ELR (cell line): ENCODE measurements at regions not wholly inside any gene's neighbourhood (a gene's known extent, or its start where the extent isn't known, plus 50 kb on each side); places are given as distances from the start of the nearest gene placed in this dataset.
"Not testable (repeated sequence)": the region's sequence is repeated elsewhere in the genome, so short reads cannot be mapped to it uniquely, and the experiment has no call there.

ENCODE experiments used
- DNase-seq: peaks from one replicate; pipeline ENCODE4 v3.0.0-alpha.2; 2015; ENCODE audit warnings: low read depth

DNA sequence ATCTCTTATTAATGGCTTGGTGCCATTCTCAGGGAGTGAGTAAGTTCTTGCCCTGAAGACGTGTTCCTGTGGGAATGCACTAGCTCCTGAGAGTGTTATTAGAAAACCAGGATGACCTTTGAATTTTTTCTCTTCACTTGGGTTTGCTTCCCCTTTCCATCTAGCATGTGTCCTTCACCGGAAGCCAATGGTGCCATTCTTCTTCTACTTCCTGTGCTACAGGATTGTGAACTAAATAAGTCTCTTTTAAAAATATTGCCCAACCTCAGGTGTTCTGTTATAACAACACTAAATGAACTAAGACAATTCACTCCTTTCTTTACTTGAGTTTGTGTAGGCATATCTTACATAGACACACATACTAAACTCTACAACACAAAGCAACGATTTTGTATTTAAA lies 447.0 kb downstream of the SOX11 start:
- DNase-seq: no peak

DNA sequence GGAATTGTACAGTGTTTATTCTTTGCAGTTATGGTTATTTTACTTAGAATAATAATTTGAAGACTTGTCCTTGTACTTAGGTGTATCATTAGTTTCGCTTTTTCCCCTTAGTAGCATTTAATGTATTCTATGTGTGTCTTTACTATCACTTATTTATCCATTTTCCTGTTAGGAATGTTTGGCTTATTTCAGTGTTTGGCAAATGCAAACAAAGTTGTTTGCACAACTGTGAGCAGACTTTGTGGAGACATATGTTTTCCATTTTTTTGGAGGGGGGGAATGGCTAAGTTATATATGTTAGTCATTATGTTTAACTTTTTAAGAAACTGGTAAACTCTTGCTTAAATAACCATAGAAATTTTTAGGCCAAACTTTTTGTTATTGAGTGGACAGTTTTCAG lies 447.7 kb downstream of the SOX11 start:
- no peak for DNase-seq

DNA sequence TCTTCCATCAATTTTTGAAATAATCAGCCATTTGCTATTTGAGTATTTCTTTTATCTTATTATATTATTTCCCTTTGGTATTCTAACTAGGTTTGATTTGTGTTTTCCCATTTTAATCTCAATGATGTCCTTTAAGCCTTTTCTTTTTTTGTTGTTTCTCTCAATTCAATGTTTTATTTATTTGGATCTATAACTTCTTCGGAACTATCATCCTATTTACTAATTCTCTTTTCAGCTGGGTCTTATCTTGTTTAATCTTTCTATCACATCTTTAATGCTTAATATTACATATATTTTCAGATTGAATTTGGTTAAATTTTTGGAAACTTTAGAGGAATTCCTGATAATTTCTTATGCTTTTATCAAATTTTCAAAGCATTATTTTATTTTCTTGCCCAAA lies 448.3 kb downstream of the SOX11 start:
- DNase-seq: no peak

DNA sequence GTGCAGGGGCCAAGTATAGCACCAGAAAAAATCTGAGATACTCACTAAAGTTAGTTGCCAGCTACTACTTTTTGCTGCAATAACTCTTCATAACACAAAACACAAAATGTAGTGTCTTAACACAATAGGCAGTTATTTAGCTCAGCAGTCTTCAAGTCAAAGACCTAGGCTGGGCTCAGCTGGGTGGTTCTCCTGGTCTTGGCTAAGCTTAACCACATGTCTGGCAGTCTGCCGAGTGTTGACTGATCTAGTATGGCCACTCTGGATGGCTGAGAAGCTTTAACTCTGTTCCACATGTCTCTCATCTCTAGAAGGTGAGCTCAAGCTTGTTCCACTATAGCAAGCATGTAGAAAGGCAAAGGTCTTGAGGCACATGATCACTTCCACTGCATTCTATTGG lies 451.6 kb downstream of the SOX11 start:
- no peak for DNase-seq

DNA sequence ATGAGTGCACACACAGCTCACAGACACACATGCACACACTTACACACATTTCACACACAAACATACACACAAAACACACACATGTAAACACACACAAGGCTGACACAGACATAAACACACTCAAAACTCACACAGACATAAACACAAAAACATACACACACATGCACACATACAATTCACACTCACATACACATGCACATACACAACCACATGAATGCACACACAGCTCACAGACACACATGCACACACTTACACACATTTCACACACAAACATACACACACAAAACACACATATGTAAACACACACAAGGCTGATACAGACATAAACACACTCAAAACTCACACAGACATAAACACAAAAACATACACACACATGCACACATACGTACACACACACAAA lies 455.0 kb downstream of the SOX11 start:
- not testable (repeated sequence) for DNase-seq

DNA sequence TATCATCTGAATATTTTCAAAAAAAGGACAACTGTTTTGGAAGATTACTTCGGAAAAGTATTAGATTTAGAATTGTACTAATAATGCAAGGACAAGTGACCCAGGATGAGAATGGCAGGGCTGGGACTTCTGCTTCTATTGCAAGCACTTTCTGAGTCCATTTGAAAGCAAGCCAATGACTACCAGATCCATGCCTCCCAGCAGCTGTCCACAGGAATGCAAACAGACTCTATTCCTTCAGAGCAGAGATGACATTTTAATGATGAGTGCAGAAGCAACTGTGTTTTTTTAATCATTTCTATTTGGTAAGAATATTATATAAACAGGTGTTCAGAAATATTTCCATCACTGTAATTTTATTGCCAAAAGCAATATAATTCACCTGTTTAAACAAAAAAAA lies 456.7 kb downstream of the SOX11 start:
- DNase-seq: no peak

DNA sequence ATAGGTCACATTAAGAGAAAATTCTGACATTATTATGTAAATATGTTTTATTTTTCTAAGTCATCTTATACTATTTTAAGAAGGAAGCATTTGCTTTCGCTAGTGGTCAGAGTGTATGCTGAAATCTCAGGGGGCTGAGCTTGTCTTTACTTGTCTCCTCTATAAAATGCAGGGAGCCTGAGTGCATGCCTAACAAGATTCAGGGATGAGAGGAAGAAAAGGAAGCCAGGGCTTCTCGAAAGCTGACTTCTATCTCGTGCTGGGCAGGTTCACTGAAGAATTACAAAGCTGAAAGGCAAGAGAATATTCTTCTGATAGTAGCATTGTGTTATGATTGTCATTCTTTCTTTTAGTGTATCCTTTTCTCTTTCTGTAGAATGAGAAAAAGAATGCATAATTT lies 467.4 kb downstream of the SOX11 start:
- no peak for DNase-seq

DNA sequence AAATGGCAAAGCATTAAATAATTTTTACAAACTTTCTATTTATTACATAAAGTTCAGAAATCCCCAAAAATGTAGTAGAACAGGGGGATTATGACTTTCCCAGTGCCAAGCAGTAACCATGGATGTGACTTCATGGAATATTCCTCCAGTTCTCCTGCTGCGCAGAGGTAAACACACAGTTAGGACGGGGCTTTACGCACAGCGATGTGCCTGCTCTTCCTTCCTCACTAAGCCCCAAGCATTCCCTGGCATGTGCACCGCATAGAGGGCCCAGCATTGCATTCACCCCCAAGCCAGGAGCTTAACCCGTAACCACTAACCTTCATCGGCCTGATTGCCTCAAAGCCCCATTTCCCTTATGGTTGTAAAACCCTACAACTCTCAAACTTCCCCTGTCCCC lies 471.7 kb downstream of the SOX11 start:
- DNase-seq: no peak

DNA sequence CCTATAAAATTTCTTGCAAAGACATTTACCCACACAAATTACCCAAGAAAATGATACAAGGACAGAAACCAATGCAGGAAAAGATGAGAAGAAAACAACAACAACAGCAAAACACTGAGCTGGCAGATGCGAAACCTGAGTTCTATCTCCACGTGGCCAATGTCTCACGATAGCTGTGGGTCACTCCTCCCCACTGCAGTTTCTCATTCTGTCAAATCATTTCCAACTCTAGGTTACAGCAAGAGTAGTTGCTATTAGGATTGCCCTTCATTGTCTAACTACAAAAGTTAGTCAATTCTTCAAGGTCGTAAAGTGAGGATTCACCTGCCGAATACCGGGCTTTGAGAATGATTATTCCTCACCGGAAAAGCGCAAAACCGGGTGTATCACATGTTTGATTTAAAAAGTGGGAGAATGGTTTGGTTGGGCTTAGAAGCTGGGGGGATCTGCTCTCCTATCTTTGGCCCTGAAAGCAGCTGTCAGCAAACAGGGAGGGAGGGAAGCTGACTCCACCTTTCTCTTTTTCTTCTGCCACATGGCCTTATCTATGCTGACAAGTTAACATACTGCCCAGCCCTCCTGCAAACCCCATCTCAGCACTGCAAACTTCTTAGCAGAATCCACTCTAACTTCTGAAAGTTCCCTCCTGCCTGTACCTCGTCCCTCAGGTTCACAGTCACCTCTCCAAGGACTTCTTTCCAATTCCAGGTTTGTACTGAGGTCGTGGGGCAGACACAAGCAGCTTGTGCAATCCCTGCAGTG lies 473.0 kb downstream of the SOX11 start:
- no peak for DNase-seq

DNA sequence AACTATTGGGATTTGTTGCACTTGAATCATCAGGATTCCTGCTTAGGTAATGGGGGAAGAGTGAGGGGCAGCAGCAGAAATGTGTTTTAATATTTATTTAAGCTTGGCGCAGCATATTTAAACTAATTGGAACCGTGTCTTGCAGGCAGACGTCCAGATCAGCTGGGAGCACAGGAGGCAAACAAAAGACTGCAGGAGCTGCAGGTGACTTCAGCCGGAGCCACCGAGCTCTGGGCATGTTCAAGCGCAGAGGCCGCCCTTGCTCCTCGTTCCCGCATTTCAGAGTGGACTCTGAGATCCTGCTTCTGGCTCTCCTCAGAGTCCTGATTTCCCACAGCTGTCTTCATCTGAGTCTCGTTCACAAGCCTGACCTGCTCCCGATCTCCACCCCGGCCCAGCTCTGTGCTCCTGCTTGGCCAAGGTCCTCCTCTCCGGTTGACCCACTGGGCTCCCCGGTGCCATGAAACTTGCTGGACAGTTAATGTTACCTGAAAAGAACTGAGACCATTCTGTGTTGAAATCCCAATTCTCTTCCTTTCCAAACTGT lies 475.5 kb downstream of the SOX11 start:
- DNase-seq: no peak

DNA sequence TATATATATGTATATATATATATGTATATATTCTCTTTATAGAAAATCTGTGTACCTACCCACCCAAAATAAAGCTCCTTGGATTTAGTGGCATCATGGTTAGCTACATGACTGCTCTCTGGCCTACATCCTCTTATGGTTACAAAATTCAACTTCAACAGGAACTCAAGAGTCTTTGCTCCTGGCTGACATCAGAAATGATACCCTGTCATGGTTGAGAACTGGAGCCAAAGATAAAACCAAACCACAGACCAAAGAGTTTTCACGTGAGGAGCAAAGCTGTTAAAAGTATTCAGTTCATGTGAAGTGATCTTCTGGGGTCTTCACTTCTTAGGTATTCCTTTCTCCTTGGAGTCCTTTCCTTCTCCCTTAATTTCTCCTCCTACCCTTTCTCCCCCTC lies 476.3 kb downstream of the SOX11 start:
- DNase-seq: no peak

DNA sequence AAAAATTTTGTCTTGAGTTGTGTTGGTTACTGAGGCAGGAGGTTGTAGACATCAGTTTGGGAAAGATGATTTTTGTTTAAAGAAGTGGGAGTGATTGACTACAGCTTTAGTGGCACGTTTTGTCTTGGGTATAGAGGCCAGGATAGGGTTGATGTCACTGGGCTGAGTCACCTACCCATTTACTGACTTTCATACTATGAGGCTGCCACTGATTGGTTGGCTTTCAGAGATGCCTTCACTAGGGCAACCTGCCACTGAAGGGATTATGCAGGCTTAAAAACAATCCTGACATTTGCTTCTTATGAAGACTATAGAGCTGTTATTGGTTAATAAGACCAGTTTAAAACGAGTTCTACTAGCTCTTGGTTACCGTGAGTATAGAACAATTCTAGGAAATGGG lies 479.1 kb downstream of the SOX11 start:
- DNase-seq: no peak

DNA sequence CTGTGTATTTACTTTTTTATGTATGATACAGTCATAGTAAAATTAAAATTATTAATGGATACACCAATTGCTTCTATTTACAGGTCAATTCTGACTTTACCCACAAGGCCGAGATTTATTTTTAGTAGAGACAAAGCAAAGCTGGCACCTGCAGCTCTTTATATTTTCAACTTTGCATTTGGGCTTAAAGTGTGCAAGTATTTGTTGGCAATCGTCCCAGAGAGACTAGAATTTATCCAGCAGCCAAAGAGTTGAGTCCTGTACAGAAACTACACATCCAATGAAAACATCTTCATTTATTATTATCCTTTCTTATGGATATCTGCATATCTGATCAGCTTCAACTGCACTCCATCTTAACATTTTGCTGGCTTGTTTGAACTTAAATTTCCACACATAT lies 485.6 kb downstream of the SOX11 start:
- DNase-seq: no peak

DNA sequence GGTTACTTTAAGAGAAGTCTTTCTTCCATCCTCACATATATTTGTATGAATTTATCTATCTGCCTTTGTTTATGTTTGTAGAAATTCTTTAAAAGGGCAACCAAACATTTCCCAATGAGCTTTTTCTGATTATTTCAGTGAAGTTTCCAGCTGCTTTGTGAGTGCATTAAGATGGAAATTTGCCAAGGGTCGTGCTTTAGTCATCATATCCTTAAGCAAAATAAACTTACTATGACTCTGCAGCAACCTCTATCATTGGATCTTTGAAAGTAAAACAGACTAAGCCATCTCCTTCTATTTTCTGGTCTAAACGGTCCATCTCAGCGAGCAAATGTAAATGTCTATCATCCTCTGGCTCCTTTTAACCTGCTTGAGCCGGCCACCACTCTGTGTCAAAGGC lies 489.3 kb downstream of the SOX11 start:
- no peak for DNase-seq

DNA sequence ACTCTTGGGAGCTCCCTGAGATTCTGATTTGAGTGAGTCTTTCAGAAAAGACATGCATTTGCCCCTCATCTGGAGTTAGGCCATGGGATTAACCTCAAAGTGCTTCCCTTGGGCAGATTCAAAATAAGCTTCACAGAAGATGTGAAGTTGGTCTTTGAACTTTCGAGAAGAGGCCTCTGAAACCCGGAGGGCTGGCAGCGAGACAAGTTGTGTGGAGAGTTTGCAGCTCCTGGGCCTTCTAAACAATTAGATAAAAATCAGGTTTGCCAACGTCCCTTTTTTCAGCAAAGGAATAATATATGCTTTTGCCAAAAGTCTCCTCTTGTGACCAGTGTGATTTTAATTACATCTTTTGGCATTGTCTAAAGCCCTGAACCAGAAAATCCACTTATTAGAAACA lies 489.7 kb downstream of the SOX11 start:
- DNase-seq: no peak

DNA sequence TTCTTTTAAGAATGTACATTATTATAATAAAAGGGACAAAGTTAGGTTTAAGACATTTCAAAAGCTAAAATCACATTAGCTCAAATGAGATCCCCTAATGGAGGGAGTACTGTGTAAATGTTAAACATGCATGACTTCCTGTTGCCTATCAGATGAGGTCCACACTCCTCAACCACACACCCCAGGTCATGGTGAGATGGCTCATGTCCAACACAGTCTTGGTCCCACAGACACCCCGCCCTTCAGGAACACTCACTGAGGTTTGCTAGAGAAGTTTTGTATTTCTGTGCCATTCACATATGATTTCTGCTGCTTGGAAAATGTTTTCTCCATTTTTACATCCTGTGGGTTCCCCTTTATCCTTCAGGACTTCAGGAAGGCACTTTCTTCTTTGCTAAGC lies 491.0 kb downstream of the SOX11 start:
- no peak for DNase-seq

DNA sequence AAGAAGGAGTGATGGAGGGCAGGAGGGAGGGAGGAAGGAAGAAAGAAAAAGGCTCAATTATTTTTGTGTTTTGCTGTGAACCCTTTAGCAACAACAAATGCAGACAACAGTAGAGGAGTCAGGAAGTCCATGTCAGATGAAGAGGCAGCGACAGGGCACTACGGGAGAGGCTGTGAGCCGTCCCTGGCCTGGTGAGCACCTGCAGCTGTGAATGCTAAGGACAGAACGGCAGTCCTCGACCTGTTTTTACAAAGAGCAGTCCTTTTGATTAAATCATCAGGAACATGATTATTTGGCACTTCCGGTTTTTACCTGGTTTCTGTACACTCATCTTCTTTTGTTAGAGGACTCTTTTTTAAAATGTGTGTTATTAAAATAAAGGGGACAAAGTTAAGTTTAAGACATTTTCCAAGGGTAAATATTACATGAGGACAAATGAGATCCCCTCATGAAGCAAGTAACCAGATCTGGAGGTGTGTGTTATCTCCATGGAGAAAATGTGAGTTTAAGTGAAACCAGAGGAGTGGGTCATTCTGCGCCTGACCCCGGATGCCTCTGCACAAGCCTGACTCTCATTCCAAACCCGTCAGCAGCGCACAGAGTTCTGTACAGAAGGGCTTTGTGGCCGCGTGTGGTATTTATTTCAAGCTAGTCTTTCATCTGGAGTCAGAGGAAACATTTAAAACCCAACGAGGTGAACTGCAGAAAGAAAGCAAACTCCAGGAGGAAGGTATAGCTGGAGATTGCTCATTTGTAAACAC lies 492.5 kb downstream of the SOX11 start:
- DNase-seq: no peak

DNA sequence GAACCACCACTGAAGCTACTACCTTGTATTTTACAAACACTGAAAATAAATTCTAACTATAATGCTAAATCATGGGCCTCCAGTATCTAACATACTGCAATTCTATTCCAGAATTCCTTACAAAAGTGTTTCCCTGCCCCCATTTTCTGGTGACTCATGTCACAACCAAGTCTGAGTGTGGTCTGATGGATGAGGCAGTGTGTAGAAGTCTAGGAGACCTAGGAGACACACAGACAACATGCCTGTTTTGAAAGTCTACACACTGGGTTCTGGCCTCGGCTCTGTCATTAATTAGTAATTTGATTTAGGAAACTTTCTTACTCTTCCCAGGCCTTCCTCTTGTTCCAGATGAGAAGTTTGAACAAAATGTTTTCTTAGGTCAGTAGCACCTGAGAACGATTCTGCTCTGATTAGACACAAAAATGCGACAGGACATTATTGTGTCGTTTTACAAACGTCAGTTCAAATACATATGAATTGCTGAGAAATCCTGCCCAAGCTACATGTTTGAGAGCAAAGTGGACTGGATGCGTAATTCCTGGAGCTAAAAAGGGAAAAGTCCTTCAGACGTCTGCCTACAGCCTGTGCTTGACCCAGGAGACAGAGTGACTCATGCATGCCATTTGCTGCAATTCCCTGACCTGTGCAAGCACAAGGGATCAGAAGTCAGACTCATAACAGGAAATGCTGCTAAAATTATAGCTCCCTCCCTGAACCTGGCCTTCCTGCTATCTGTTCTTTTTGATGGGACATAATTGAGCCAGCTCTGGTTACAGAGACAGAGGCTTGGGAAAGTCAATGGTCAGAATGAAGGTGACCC lies 494.4 kb downstream of the SOX11 start:
- DNase-seq: no peak

DNA sequence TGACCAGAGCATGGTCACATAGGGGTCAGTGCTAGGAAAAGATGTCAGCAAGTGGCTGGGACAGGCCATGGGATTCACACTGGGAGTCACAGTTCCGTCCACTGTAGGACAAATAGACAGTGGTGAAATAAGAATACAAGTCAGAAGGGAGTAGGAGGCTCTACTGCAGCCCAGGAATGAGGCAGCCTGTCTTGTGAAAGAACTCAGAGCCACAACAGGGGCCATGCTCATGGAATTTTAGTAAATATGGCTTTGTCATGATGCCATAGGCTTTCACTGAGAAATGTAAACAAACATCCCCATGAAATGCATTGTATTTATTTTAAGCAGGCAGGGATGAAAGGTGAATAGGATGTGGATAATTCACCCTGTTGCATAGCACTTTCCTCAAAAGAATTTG lies 504.3 kb downstream of the SOX11 start:
- DNase-seq: no peak

DNA sequence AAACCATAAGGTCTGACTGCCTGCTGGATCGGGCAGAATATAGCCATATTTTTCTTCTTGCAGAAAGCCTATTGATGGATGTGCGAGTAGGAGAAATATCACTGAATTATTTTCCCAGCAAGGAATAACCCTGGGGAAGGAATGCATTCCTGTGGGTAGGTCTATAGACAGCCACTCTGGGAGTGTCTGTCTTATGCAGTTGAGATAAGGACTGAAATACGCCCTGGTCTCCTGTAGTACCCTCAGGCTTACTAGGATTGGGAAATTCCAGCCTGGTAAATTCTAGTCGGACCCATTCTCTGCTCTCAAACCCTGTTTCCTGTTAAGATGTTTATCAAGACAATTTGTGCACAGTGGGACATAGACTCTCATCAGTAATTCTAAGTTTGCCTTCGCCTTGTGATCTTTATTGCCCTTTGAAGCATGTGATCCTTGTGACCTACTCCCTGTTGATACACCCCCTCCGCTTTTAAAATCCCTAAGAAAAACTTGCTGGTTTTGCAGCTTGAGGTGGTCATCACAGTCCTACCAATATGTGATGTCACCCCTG lies 506.3 kb downstream of the SOX11 start:
- not testable (repeated sequence) for DNase-seq

DNA sequence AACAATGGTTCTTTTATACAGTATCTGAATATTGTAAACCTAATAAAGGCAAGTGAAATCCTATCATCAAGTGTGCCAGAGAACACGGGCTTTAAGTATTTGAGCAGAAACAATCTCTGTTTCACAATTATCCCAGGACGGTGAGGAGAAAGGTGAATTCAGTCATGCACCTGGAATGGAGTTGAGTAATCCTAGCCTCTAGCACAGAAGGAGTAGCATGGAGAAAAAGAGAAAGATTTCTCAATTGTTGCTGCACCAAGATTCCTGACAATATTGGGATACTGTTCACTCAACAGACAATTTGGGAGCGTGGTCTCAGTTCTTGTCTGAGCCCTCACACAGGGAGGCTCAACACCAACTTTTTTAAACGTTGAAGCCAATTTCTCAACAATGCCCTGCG lies 510.6 kb downstream of the SOX11 start:
- DNase-seq: no peak

DNA sequence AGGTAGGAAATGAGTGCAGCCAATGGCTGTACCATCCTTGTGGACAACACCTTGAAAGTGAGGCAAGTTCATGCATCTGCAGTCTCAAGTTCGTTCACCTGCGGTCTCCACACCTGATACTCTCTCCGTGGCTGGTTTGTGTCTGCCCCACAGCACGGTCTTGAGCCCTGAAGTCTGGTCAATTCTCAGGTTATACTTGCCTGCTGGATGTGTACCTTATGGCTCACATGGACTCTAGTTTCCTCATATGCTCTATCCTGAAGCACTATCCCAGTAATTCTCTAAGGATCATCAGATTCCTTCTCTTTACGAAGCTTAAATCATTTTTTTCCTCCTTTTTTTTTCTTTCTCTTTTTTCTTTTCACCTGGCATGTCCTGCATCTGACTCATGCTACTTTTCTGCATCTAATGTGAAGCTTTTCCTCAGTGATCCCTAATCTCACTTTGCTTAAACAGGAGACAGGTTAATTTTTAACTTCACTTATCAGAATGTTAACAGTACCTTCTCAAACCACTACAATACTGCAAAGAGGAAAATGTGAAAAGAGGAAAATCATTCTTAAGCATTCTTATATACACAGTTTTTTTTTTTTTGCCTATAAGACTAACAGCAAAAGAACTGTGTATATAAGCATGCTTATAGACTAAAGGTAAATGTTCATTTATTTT lies 511.2 kb downstream of the SOX11 start:
- DNase-seq: no peak
